ENCODE measurements at regions not wholly inside any gene's neighbourhood (a gene's known extent, or its start where the extent isn't known, plus 50 kb on each side); places are given as distances from the start of the nearest gene placed in this dataset.

- no peak for DNase-seq (ENCODE audit: low spot score)
Measured at GRCh38 chr2:5067816-5068215, 624.4 kb upstream of the SOX11 start.

- DNase-seq (ENCODE audit: low spot score) = no peak
Measured at GRCh38 chr2:5070257-5070656, 621.9 kb upstream of the SOX11 start.

GRCh38 chr2:5074733-5075132 lies 617.5 kb upstream of the SOX11 start:
- DNase-seq (ENCODE audit: low spot score) = no peak

- DNase-seq (ENCODE audit: low spot score) = no peak
Measured at GRCh38 chr2:5076599-5076998, 615.6 kb upstream of the SOX11 start.

GRCh38 chr2:5077479-5078089 lies 614.6 kb upstream of the SOX11 start:
- DNase-seq (ENCODE audit: low spot score) = no peak

GRCh38 chr2:5083402-5083801 lies 608.8 kb upstream of the SOX11 start:
- no peak for DNase-seq (ENCODE audit: low spot score)

- no peak for DNase-seq (ENCODE audit: low spot score)
Measured at GRCh38 chr2:5089409-5089808, 602.8 kb upstream of the SOX11 start.

- DNase-seq (ENCODE audit: low spot score) = no peak
Measured at GRCh38 chr2:5093056-5093455, 599.1 kb upstream of the SOX11 start.

- no peak for DNase-seq (ENCODE audit: low spot score)
Measured at GRCh38 chr2:5093518-5093917, 598.7 kb upstream of the SOX11 start.

- no peak for DNase-seq (ENCODE audit: low spot score)
Measured at GRCh38 chr2:5094192-5094591, 598.0 kb upstream of the SOX11 start.

GRCh38 chr2:5098286-5098685 lies 593.9 kb upstream of the SOX11 start:
- DNase-seq (ENCODE audit: low spot score) = no peak

- DNase-seq (ENCODE audit: low spot score) = no peak
Measured at GRCh38 chr2:5102823-5103222, 589.4 kb upstream of the SOX11 start.

- no peak for DNase-seq (ENCODE audit: low spot score)
Measured at GRCh38 chr2:5111581-5111980, 580.6 kb upstream of the SOX11 start.

GRCh38 chr2:5119046-5119445 lies 573.1 kb upstream of the SOX11 start:
- no peak for DNase-seq (ENCODE audit: low spot score)

GRCh38 chr2:5121121-5121520 lies 571.1 kb upstream of the SOX11 start:
- no peak for DNase-seq (ENCODE audit: low spot score)

GRCh38 chr2:5121642-5122041 lies 570.5 kb upstream of the SOX11 start:
- no peak for DNase-seq (ENCODE audit: low spot score)

- no peak for DNase-seq (ENCODE audit: low spot score)
Measured at GRCh38 chr2:5123582-5124196, 568.5 kb upstream of the SOX11 start.

GRCh38 chr2:5125017-5125730 lies 567.0 kb upstream of the SOX11 start:
- no peak for DNase-seq (ENCODE audit: low spot score)

GRCh38 chr2:5132281-5132680 lies 559.9 kb upstream of the SOX11 start:
- DNase-seq (ENCODE audit: low spot score) = no peak

GRCh38 chr2:5140347-5140746 lies 551.8 kb upstream of the SOX11 start:
- DNase-seq (ENCODE audit: low spot score) = no peak

- no peak for DNase-seq (ENCODE audit: low spot score)
Measured at GRCh38 chr2:5144159-5144558, 548.0 kb upstream of the SOX11 start.

- no peak for DNase-seq (ENCODE audit: low spot score)
Measured at GRCh38 chr2:5145053-5145452, 547.1 kb upstream of the SOX11 start.

GRCh38 chr2:5145801-5146200 lies 546.4 kb upstream of the SOX11 start:
- DNase-seq (ENCODE audit: low spot score) = no peak

Data from HuH-7.5 (cell line).